WTC11 (cell line): ENCODE measurements at regions not wholly inside any gene's neighbourhood (a gene's known extent, or its start where the extent isn't known, plus 50 kb on each side); places are given as distances from the start of the nearest gene placed in this dataset.

Experiments used
- ATAC-seq: fragments of 200-7000 bp; cut with Tn5 transposase; 2 replicates; pipeline ENCODE4 v1.10.0; 2021; ENCODE audit warnings: mild to moderate bottlenecking, moderate library complexity
- CTCF ChIA-PET: fragments of 300-600 bp; sonication (Branson Sonifier 250); formaldehyde crosslinking; loops from one replicate; lab custom pipeline; 2021; ENCODE audit warnings: antibody characterized with exemption; lab: Charles Lee
- POLR2A ChIA-PET: fragments of 350-600 bp; sonication (Branson Sonifier 250); formaldehyde crosslinking; loops from one replicate; lab custom pipeline; 2021; ENCODE audit warnings: antibody characterized with exemption; lab: Charles Lee
- DNase-seq: peaks from one replicate; pipeline ENCODE4 v3.0.0; 2021; ENCODE audit warnings: low spot score
- H3K27ac Mint-ChIP-seq: 2 replicates; pipeline ENCODE4 v1.8.0; 2021; ENCODE audit warnings: mixed read lengths
- H3K27me3 Mint-ChIP-seq: 2 replicates; pipeline ENCODE4 v1.8.0; 2021; ENCODE audit warnings: low read depth, mild to moderate bottlenecking, moderate library complexity, mixed read lengths
- H3K36me3 Mint-ChIP-seq: 2 replicates; pipeline ENCODE4 v1.8.0; 2021; ENCODE audit warnings: mixed read lengths
- H3K4me1 Mint-ChIP-seq: 2 replicates; pipeline ENCODE4 v1.8.0; 2022; ENCODE audit warnings: mixed read lengths
- H3K4me3 Mint-ChIP-seq: 2 replicates; pipeline ENCODE4 v1.8.0; 2021; ENCODE audit warnings: mild to moderate bottlenecking, moderate library complexity, mixed read lengths
- H3K9me3 Mint-ChIP-seq: 2 replicates; pipeline ENCODE4 v1.8.0; 2021; ENCODE audit warnings: mixed read lengths
- ARID4B ChIP-seq: sonication (generic); formaldehyde crosslinking; IDR thresholded peaks from 2 replicates; pipeline ENCODE4 v1.8.0; 2023; ENCODE audit warnings: missing genetic modification reagents, mild to moderate bottlenecking, borderline replicate concordance
- ATF2 ChIP-seq: sonication (generic); formaldehyde crosslinking; IDR thresholded peaks from 2 replicates; pipeline ENCODE4 v1.8.1; 2022; ENCODE audit warnings: low read depth, missing genetic modification reagents, borderline replicate concordance
- ATF3 ChIP-seq: sonication (generic); formaldehyde crosslinking; conservative IDR thresholded peaks from 2 replicates; pipeline ENCODE4 v1.8.1; 2022; ENCODE audit warnings: mild to moderate bottlenecking, missing genetic modification reagents
- CREB1 ChIP-seq: sonication (generic); formaldehyde crosslinking; IDR thresholded peaks from 2 replicates; pipeline ENCODE4 v1.8.0; 2023; ENCODE audit warnings: mild to moderate bottlenecking, missing genetic modification reagents
- CREM ChIP-seq: sonication (generic); formaldehyde crosslinking; IDR thresholded peaks from 2 replicates; pipeline ENCODE4 v1.8.1; 2022; ENCODE audit warnings: mild to moderate bottlenecking, missing genetic modification reagents, moderate library complexity
- E2F5 ChIP-seq: sonication (generic); formaldehyde crosslinking; IDR thresholded peaks from 2 replicates; pipeline ENCODE4 v1.8.1; 2022; ENCODE audit warnings: mild to moderate bottlenecking, moderate library complexity, missing genetic modification reagents
- ESRRA ChIP-seq: sonication (generic); formaldehyde crosslinking; IDR thresholded peaks from 2 replicates; pipeline ENCODE4 v1.8.1; 2022; ENCODE audit warnings: mild to moderate bottlenecking, missing genetic modification reagents, borderline replicate concordance
- FOXP1 ChIP-seq: sonication (generic); formaldehyde crosslinking; IDR thresholded peaks from 2 replicates; pipeline ENCODE4 v1.8.0; 2022; ENCODE audit warnings: missing genetic modification reagents, mild to moderate bottlenecking, moderate library complexity, borderline replicate concordance
- IRF2 ChIP-seq: sonication (generic); formaldehyde crosslinking; IDR thresholded peaks from 2 replicates; pipeline ENCODE4 v1.8.0; 2022; ENCODE audit warnings: low read depth, missing genetic modification reagents, borderline replicate concordance
- JUN ChIP-seq: sonication (generic); formaldehyde crosslinking; IDR thresholded peaks from 2 replicates; pipeline ENCODE4 v1.8.0; 2023; ENCODE audit warnings: mild to moderate bottlenecking, missing genetic modification reagents
- MAX ChIP-seq: sonication (generic); formaldehyde crosslinking; IDR thresholded peaks from 2 replicates; pipeline ENCODE4 v1.8.0; 2022; ENCODE audit warnings: mild to moderate bottlenecking, missing genetic modification reagents
- MLX ChIP-seq: sonication (generic); formaldehyde crosslinking; IDR thresholded peaks from 2 replicates; pipeline ENCODE4 v1.8.1; 2023; ENCODE audit warnings: mild to moderate bottlenecking, missing genetic modification reagents, moderate library complexity
- OVOL2 ChIP-seq: fragments of 250-450 bp; sonication (Bioruptor Pico); IDR thresholded peaks from 2 replicates; pipeline ENCODE4 v1.9.0; 2021; ENCODE audit warnings: mild to moderate bottlenecking, borderline replicate concordance
- PREB ChIP-seq: sonication (generic); formaldehyde crosslinking; IDR thresholded peaks from 2 replicates; pipeline ENCODE4 v1.8.1; 2022; ENCODE audit warnings: mild to moderate bottlenecking, missing genetic modification reagents, moderate library complexity, borderline replicate concordance
- PRRX2 ChIP-seq: fragments of 250-450 bp; sonication (Bioruptor Pico); IDR thresholded peaks from 2 replicates; pipeline ENCODE4 v1.8.0; 2021; ENCODE audit warnings: mild to moderate bottlenecking
- STAT6 ChIP-seq: sonication (generic); formaldehyde crosslinking; conservative IDR thresholded peaks from 2 replicates; pipeline ENCODE4 v1.8.1; 2023; ENCODE audit warnings: mild to moderate bottlenecking, low read depth, missing genetic modification reagents, moderate library complexity
- ZNF121 ChIP-seq: sonication (generic); formaldehyde crosslinking; IDR thresholded peaks from 2 replicates; pipeline ENCODE4 v1.8.0; 2023; ENCODE audit warnings: missing genetic modification reagents
- ZNF232 ChIP-seq: sonication (generic); formaldehyde crosslinking; IDR thresholded peaks from 2 replicates; pipeline ENCODE4 v1.8.0; 2022; ENCODE audit warnings: mild to moderate bottlenecking, missing genetic modification reagents
- ZNF671 ChIP-seq: fragments of 250-450 bp; sonication (Bioruptor Pico); IDR thresholded peaks from 2 replicates; pipeline ENCODE4 v1.8.0; 2021; ENCODE audit warnings: mild to moderate bottlenecking

GRCh38 chr9:71571186-71571585 is 197.1 kb downstream of the CEMIP2 start:
- no peak for DNase-seq

GRCh38 chr9:71567890-71568289 is 200.4 kb downstream of the CEMIP2 start:
- ATAC-seq (no peak), DNase-seq (no peak)
- Mint-ChIP-seq H3K4me3 (no peak overlapping the region), H3K4me1 (peaks cover 5% of the 10 kb centered on the region), H3K36me3 (no peaks in the 10 kb centered on the region), H3K27me3 (no peaks in the 10 kb centered on the region), H3K9me3 (no peaks in the 10 kb centered on the region), H3K27ac (no peak overlapping the region)
- CTCF ChIA-PET, result no interaction called here
- POLR2A ChIA-PET, result no interaction called here
- no peak for TF ChIP-seq CREB1 (CRISPR knock-in tag)
- TF ChIP-seq PRRX2, result no peak
- no peak for TF ChIP-seq ATF3
- TF ChIP-seq CREM, result no peak
- no peak for TF ChIP-seq MAX (CRISPR knock-in tag)
- TF ChIP-seq ESRRA (CRISPR knock-in tag), result no peak
- TF ChIP-seq, all 79 proteins: peak for 0

More at GRCh38 chr9:71571186-71571585, 197.1 kb downstream of the CEMIP2 start:
- Mint-ChIP-seq H3K36me3 (no peaks in the 10 kb centered on the region), H3K4me1 (no peaks in the 10 kb centered on the region), H3K4me3 (no peak overlapping the region), H3K9me3 (no peaks in the 10 kb centered on the region), H3K27ac (no peak overlapping the region), H3K27me3 (no peaks in the 10 kb centered on the region)
- TF ChIP-seq MLX, result no peak
- TF ChIP-seq ATF3, result no peak
- no peak for TF ChIP-seq E2F5 (CRISPR knock-in tag)
- no peak for TF ChIP-seq PREB
- TF ChIP-seq OVOL2 (CRISPR knock-in tag), result no peak
- no peak for TF ChIP-seq FOXP1 (CRISPR knock-in tag)
- no peak for TF ChIP-seq ARID4B
- POLR2A ChIA-PET, result no interaction called here
- peak; percentile 50; the same call in 1 of the 2 replicates for ATAC-seq
- CTCF ChIA-PET, result interaction anchor here (1.2 kb wide), 1 partner anchor 9 kb away, joined by 3 read pairs; no protein-coding TSS in a partner anchor

GRCh38 chr9:71562140-71562539 is 206.2 kb downstream of the CEMIP2 start:
- POLR2A ChIA-PET, result no interaction called here
- H3K4me3 Mint-ChIP-seq, result no peak overlapping the region
- TF ChIP-seq ZNF121 (CRISPR knock-in tag), result no peak
- TF ChIP-seq ZNF671 (CRISPR knock-in tag), result no peak
- no peak for TF ChIP-seq ZNF232 (CRISPR knock-in tag)
- TF ChIP-seq JUN, result no peak
- no peak for TF ChIP-seq IRF2
- no peak for TF ChIP-seq ATF2 (CRISPR knock-in tag)
- no peak for TF ChIP-seq STAT6
- no peaks in the 10 kb centered on the region for H3K9me3 Mint-ChIP-seq
- no peaks in the 10 kb centered on the region for H3K36me3 Mint-ChIP-seq
- peak; percentile 95 for ATAC-seq
- CTCF ChIA-PET, result interaction anchor here (0.6 to 1.5 kb wide), 8 partner anchors 8 to 276 kb away, joined by 3 to 7 read pairs (median 3); no protein-coding TSS in a partner anchor
- no peak overlapping the region for H3K27ac Mint-ChIP-seq
- peaks cover 10% of the 10 kb centered on the region for H3K4me1 Mint-ChIP-seq
- peak; percentile 17 for DNase-seq
- no peaks in the 10 kb centered on the region for H3K27me3 Mint-ChIP-seq
